HEK293 (cell line): ENCODE measurements at regions not wholly inside any gene's neighbourhood (a gene's known extent, or its start where the extent isn't known, plus 50 kb on each side); places are given as distances from the start of the nearest gene placed in this dataset.

Source experiments
- CTCF ChIA-PET: fragments of 350-600 bp; formaldehyde crosslinking; extraction: SDS; loops from one replicate; lab custom pipeline; 2021; ENCODE audit warnings: antibody characterized with exemption; lab: Yijun Ruan, JAX
- POLR2A ChIA-PET: fragments of 300-600 bp; formaldehyde crosslinking; extraction: SDS; loops from one replicate; lab custom pipeline; 2020; ENCODE audit warnings: antibody characterized with exemption, inconsistent platforms; lab: Yijun Ruan, JAX
- H3K27ac ChIP-seq: fragments of 200-500 bp; sonication (Bioruptor generic); 2 replicates; pipeline ENCODE4 v1.5.1; 2014; ENCODE audit warnings: low read depth, low read length, control low read depth, inconsistent platforms; ENCODE audit errors: extremely low read depth
- H3K36me3 ChIP-seq, 2 experiments: fragments of 200-500 bp in 1 of 2; sonication (Bioruptor generic) in 1 of 2; 1 replicate in 1 of 2; 2 replicates in 1 of 2; pipeline ENCODE4 v1.5.1; 2014 to 2017; ENCODE audit warnings: inconsistent platforms in 2 of 2, low read length in 2 of 2; ENCODE audit not compliant: control insufficient read depth in 2 of 2, insufficient read depth in 1 of 2
- H3K4me1 ChIP-seq: fragments of 200-500 bp; sonication (Bioruptor generic); 2 replicates; pipeline ENCODE4 v1.5.1; 2014; ENCODE audit warnings: mild to moderate bottlenecking, low read length, inconsistent platforms; ENCODE audit not compliant: control insufficient read depth, insufficient read depth
- H3K4me3 ChIP-seq: 2 replicates; pipeline ENCODE4 v1.5.1; 2011; ENCODE audit warnings: low read depth, mild to moderate bottlenecking, control low read depth, low read length, moderate library complexity
- H3K9me3 ChIP-seq: fragments of 200-500 bp; sonication (Bioruptor generic); 2 replicates; pipeline ENCODE4 v1.5.1; 2014; ENCODE audit warnings: low read depth, low read length, inconsistent platforms; ENCODE audit not compliant: control insufficient read depth, insufficient read depth
- HOXC10 ChIP-seq: sonication (generic); formaldehyde crosslinking; IDR thresholded peaks from 2 replicates; pipeline ENCODE4 v1.8.1; 2023; ENCODE audit warnings: mild to moderate bottlenecking, missing genetic modification reagents
- KLF10 ChIP-seq: fragments of 450-650 bp; IDR thresholded peaks from 2 replicates; pipeline ENCODE4 v1.5.1; 2018; ENCODE audit warnings: missing biosample characterization, mild to moderate bottlenecking, missing genetic modification characterization
- KLF7 ChIP-seq: fragments of 450-650 bp; formaldehyde crosslinking; IDR thresholded peaks from 2 replicates; pipeline ENCODE4 v1.5.1; 2016; ENCODE audit warnings: missing biosample characterization, missing genetic modification characterization, borderline replicate concordance
- OSR2 ChIP-seq: fragments of 450-650 bp; formaldehyde crosslinking; IDR thresholded peaks from 2 replicates; pipeline ENCODE4 v1.5.1; 2016; ENCODE audit warnings: missing biosample characterization, missing genetic modification characterization
- PATZ1 ChIP-seq: fragments of 450-650 bp; formaldehyde crosslinking; IDR thresholded peaks from 2 replicates; pipeline ENCODE4 v1.5.1; 2016; ENCODE audit warnings: missing biosample characterization, missing genetic modification characterization
- TCF7L2 ChIP-seq: IDR thresholded peaks from 2 replicates; pipeline ENCODE4 v1.6.1; 2011; ENCODE audit warnings: low read depth, mild to moderate bottlenecking, inconsistent platforms, low read length, moderate library complexity, borderline replicate concordance
- ZBTB44 ChIP-seq: fragments of 450-650 bp; IDR thresholded peaks from 2 replicates; pipeline ENCODE4 v1.5.1; 2018; ENCODE audit warnings: missing biosample characterization, mild to moderate bottlenecking, missing genetic modification characterization
- ZBTB6 ChIP-seq: fragments of 450-650 bp; formaldehyde crosslinking; IDR thresholded peaks from 2 replicates; pipeline ENCODE4 v1.5.1; 2017; ENCODE audit warnings: missing biosample characterization, missing genetic modification characterization
- ZBTB7A ChIP-seq: fragments of 450-650 bp; formaldehyde crosslinking; IDR thresholded peaks from 2 replicates; pipeline ENCODE4 v1.5.1; 2016; ENCODE audit warnings: low read depth, missing biosample characterization, missing genetic modification characterization
- ZIC2 ChIP-seq: fragments of 450-650 bp; formaldehyde crosslinking; IDR thresholded peaks from 2 replicates; pipeline ENCODE4 v1.5.1; 2016; ENCODE audit warnings: missing biosample characterization, missing genetic modification characterization
- ZNF132 ChIP-seq: fragments of 450-650 bp; formaldehyde crosslinking; IDR thresholded peaks from 2 replicates; pipeline ENCODE4 v1.5.1; 2017; ENCODE audit warnings: missing biosample characterization, missing genetic modification characterization, borderline replicate concordance
- ZNF169 ChIP-seq: fragments of 450-650 bp; formaldehyde crosslinking; IDR thresholded peaks from 2 replicates; pipeline ENCODE4 v1.5.1; 2016; ENCODE audit warnings: missing biosample characterization, missing genetic modification characterization
- ZNF175 ChIP-seq: fragments of 450-650 bp; formaldehyde crosslinking; IDR thresholded peaks from 2 replicates; pipeline ENCODE4 v1.5.1; 2016; ENCODE audit warnings: missing biosample characterization, missing genetic modification characterization
- ZNF211 ChIP-seq: fragments of 450-650 bp; formaldehyde crosslinking; IDR thresholded peaks from 2 replicates; pipeline ENCODE4 v1.5.1; 2016; ENCODE audit warnings: low read depth, missing biosample characterization, missing genetic modification characterization
- ZNF221 ChIP-seq: fragments of 450-650 bp; formaldehyde crosslinking; IDR thresholded peaks from 2 replicates; pipeline ENCODE4 v1.5.1; 2017; ENCODE audit warnings: missing biosample characterization, missing genetic modification characterization, borderline replicate concordance
- ZNF473 ChIP-seq: fragments of 450-650 bp; formaldehyde crosslinking; IDR thresholded peaks from 2 replicates; pipeline ENCODE4 v1.5.1; 2017; ENCODE audit warnings: missing biosample characterization, missing genetic modification characterization
- ZNF529 ChIP-seq: fragments of 450-650 bp; formaldehyde crosslinking; IDR thresholded peaks from 2 replicates; pipeline ENCODE4 v1.5.1; 2017; ENCODE audit warnings: missing genetic modification characterization, missing biosample characterization; ENCODE audit not compliant: insufficient replicate concordance
- ZNF555 ChIP-seq: fragments of 450-650 bp; formaldehyde crosslinking; conservative IDR thresholded peaks from 2 replicates; pipeline ENCODE4 v1.5.1; 2017; ENCODE audit warnings: missing biosample characterization, mild to moderate bottlenecking, missing genetic modification characterization, inconsistent platforms
- ZNF585B ChIP-seq: fragments of 450-650 bp; formaldehyde crosslinking; IDR thresholded peaks from 2 replicates; pipeline ENCODE4 v1.5.1; 2016; ENCODE audit warnings: missing biosample characterization, missing genetic modification characterization
- ZNF610 ChIP-seq: fragments of 450-650 bp; formaldehyde crosslinking; IDR thresholded peaks from 2 replicates; pipeline ENCODE4 v1.5.1; 2016; ENCODE audit warnings: missing biosample characterization, missing genetic modification characterization, borderline replicate concordance
- ZNF621 ChIP-seq: fragments of 450-650 bp; formaldehyde crosslinking; IDR thresholded peaks from 2 replicates; pipeline ENCODE4 v1.5.1; 2017; ENCODE audit warnings: missing biosample characterization, missing genetic modification characterization
- ZNF623 ChIP-seq: fragments of 450-650 bp; formaldehyde crosslinking; IDR thresholded peaks from 2 replicates; pipeline ENCODE4 v1.5.1; 2016; ENCODE audit warnings: missing biosample characterization, missing genetic modification characterization
- ZNF624 ChIP-seq: fragments of 450-650 bp; formaldehyde crosslinking; IDR thresholded peaks from 2 replicates; pipeline ENCODE4 v1.5.1; 2017; ENCODE audit warnings: missing biosample characterization, missing genetic modification characterization
- ZNF645 ChIP-seq: fragments of 450-650 bp; formaldehyde crosslinking; IDR thresholded peaks from 2 replicates; pipeline ENCODE4; 2016; ENCODE audit warnings: missing biosample characterization, missing genetic modification characterization
- ZNF785 ChIP-seq: fragments of 450-650 bp; formaldehyde crosslinking; IDR thresholded peaks from 2 replicates; pipeline ENCODE4 v1.5.1; 2016; ENCODE audit warnings: missing biosample characterization, missing genetic modification characterization
- ZSCAN16 ChIP-seq: fragments of 450-650 bp; formaldehyde crosslinking; IDR thresholded peaks from 2 replicates; pipeline ENCODE4 v1.5.1; 2016; ENCODE audit warnings: missing biosample characterization, missing genetic modification characterization

- Histone ChIP-seq H3K4me1 (no peaks in the 10 kb centered on the region), H3K4me3 (no peak overlapping the region), H3K36me3 (no peaks in the 10 kb centered on the region), H3K27ac (no peak overlapping the region), H3K9me3 (no peaks in the 10 kb centered on the region)
- CTCF ChIA-PET = interaction anchor here (0.6 to 0.7 kb wide), 2 partner anchors 229 to 322 kb away, joined by 3 to 4 read pairs; no protein-coding TSS in a partner anchor
- no peak for TF ChIP-seq HOXC10 (CRISPR knock-in tag)
- POLR2A ChIA-PET = no interaction called here
Measured at GRCh38 chr18:68414407-68414806, 300.5 kb downstream of the TMX3 start.

GRCh38 chr18:68409576-68409975 lies 305.3 kb downstream of the TMX3 start:
- ChIA-PET CTCF (no interaction called here), POLR2A (no interaction called here)
- no peak overlapping the region for H3K27ac ChIP-seq
- H3K36me3 ChIP-seq = no peaks in the 10 kb centered on the region
- no peaks in the 10 kb centered on the region for H3K9me3 ChIP-seq
- TF ChIP-seq TCF7L2 (no peak), ZNF555 (tag by site-specific recombination) (no peak), OSR2 (tag by site-specific recombination) (no peak), ZNF621 (no peak), PATZ1 (tag by site-specific recombination) (no peak), ZNF623 (no peak), ZBTB7A (tag by site-specific recombination) (no peak), ZNF175 (tag by site-specific recombination) (no peak), ZNF624 (tag by site-specific recombination) (no peak), ZNF785 (tag by site-specific recombination) (no peak), ZSCAN16 (no peak), ZNF645 (no peak), ZNF132 (tag by site-specific recombination) (no peak), ZNF610 (no peak), ZNF585B (no peak), KLF10 (tag by site-specific recombination) (no peak), ZBTB44 (tag by site-specific recombination) (no peak), KLF7 (tag by site-specific recombination) (no peak), ZNF473 (tag by site-specific recombination) (no peak)
- H3K4me3 ChIP-seq = no peak overlapping the region
- H3K4me1 ChIP-seq = no peaks in the 10 kb centered on the region

- no peak overlapping the region for H3K27ac ChIP-seq
- H3K4me3 ChIP-seq = no peak overlapping the region
- H3K9me3 ChIP-seq = no peaks in the 10 kb centered on the region
- ChIA-PET POLR2A (no interaction called here), CTCF (no interaction called here)
- no peak for TF ChIP-seq ZNF169 (tag by site-specific recombination)
- no peak for TF ChIP-seq ZSCAN16
- TF ChIP-seq ZBTB6 (tag by site-specific recombination) = no peak
- TF ChIP-seq ZIC2 = no peak
- TF ChIP-seq ZNF529 (tag by site-specific recombination) = no peak
- TF ChIP-seq ZNF221 = no peak
- TF ChIP-seq ZNF211 (tag by site-specific recombination) = no peak
- no peaks in the 10 kb centered on the region for H3K4me1 ChIP-seq
- no peaks in the 10 kb centered on the region for H3K36me3 ChIP-seq
Measured at GRCh38 chr18:68406761-68407160, 308.1 kb downstream of the TMX3 start.
